DMS153 (cell line): ENCODE measurements at regions not wholly inside any gene's neighbourhood (a gene's known extent, or its start where the extent isn't known, plus 50 kb on each side); places are given as distances from the start of the nearest gene placed in this dataset.
"Not testable (repeated sequence)": the region's sequence is repeated elsewhere in the genome, so short reads cannot be mapped to it uniquely, and the experiment has no call there.

Experiments used
- DNase-seq: peaks from one replicate; lab custom pipeline; 2025; lab: John Stamatoyannopoulos, UW

DNA sequence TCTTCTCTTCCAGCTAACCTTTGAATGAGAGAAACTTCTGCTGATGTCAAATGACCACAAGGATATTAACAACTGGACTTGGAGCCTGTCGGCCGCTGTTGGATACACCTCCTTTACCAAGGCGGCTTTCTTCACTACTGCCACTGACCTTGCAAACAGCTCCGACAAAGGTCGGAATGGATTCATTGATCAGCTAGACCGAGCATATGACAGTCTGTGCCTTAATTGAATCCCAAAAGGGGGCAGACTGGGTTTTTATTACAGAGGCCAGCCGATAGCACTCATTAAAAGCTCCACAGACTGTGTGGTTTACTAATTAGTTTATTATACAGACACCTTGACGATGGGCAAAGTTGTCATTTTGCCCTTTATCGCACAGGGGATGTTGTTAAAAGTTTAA lies 394.5 kb downstream of the RERGL start:
- no peak for DNase-seq

DNA sequence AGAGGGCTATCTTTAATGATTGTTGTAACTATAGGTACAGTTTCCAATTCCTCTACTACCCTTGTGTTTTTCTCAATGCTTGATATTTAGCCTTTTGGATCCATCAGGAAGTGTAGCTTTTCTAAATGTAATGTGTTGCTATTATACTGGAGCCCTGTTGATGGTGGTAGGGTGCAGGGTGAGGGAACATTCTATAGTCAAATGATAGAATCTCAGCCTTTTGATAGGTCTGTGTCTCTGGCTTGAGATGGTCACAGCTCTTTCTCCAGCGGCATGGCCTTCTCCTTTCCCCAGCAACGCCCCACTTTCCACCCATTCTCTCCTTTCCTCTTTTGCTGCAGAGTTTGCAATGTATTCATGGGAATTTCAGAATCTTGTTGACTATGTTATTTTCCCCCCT lies 398.6 kb downstream of the RERGL start:
- DNase-seq: no peak

DNA sequence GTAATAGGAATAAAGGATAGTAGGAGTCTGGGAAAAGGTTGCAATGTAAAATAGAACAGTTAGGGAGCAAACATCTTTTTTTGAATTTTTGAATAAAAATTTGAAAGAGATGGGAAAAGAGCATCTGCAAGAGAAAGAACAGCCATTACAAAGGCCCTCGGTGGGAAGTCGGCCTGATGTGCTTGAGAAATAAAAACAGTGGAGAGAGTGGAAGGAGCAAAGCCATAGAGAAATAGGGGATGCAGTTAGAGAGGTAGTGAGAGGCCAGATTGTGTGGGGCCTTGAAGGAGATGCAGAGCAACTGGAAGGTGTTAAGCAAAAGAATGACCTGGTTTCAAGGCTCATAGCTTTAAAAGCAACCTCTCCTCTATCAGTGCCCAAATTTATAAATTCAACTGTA lies 409.8 kb downstream of the RERGL start:
- DNase-seq: no peak

DNA sequence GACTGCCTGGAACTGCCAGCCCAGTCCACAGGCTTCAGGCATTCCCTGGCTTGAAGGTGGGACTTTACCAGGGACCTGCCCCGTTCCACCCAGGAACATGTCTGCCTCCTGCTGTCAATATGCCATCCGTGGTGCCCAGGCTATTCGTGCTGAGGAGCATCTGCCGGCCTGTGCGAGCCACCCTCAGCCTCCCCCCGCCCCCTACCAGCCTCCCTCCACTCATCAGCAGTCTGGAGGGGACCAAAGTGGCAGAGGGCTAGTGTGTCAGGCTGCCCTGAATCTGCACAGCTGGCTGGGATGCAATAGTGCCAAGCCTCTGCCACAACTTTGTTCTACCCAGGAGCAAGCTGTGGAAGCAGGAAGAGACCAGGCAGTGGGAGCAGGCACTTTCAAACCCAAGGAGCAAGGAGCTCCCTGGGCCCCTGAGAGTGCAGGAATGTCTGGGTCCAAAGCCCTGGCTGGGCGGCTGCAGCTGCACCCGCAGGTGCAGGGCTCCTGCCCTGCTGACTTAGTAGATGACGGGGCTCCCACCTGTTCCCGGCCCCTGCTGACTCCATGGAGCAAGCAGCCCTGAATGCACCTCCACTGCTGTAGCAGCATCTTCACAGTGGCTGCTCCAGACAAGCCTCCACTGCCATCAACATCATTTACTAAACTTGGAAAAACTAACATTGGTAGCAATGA lies 423.2 kb downstream of the RERGL start:
- no peak for DNase-seq

DNA sequence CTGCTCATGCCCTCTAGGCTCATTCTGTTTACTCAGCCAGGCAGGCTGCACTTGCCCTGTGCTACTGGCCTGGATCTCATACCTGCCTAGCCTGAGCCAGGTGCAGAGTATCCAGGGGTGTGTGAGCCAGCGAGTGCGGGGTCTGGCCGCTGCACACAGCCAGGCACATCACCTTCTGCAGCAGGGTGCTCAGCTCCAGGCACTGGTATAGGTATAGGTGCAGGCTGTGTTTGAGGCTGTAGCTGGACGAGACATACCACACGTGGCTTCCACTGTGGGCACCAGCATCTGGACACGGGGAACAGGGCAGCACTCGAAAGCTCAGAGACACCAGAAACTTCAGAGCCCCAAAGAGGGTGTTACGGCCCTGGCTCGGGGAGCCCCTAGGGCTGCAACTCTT lies 424.2 kb downstream of the RERGL start:
- DNase-seq: no peak

DNA sequence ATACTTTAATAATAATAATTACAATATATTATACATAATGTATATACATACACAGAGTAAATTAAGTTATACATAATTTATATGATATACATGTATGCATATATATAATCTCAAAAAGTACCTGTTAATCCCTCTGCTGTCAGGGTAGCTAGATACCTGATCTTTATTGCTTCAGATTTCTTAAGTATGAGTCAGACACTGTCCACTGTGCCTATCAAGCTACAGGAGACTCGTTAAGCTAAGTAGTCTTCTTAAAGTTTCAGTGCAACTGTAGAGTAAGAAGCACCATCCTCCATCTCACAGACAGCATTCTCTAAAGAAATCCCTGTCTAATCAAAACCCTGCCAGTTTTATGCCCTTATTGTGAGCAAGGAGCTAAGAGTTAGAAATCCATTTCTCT lies 428.7 kb downstream of the RERGL start:
- no peak for DNase-seq

DNA sequence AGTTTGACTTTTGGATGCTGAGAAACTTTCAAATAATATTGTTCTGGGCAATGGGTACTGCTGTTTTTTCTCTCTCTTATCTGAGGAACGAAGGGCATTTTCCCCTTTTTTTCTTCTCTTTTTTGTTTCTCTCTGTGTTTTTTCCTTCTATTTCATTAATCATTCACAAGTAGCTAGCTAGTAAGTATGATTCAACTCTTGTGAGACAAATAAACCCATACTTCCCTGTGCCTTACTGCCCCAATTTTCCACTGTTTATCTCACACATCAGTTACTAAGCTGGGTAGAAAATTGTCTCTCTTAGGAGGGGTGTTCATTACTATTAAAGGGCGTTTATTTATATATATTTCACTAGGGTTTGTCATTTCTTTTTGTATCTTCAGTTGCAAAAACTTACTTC lies 437.6 kb downstream of the RERGL start:
- DNase-seq: no peak

DNA sequence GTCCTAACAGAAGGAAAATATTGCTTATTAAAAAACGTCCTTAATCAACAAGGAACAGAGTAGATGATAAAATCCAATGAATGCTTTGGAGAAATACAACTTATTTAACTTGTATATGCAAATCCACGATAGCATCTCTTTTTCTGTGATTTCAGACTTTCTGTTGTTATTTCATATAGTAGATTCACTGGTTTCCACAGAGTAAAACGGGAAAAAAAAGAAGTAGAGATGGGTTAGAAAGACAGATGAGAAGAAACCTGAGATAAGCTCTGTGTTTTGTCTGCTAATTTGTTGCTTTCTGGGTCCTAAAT lies 447.7 kb downstream of the RERGL start:
- DNase-seq: no peak

DNA sequence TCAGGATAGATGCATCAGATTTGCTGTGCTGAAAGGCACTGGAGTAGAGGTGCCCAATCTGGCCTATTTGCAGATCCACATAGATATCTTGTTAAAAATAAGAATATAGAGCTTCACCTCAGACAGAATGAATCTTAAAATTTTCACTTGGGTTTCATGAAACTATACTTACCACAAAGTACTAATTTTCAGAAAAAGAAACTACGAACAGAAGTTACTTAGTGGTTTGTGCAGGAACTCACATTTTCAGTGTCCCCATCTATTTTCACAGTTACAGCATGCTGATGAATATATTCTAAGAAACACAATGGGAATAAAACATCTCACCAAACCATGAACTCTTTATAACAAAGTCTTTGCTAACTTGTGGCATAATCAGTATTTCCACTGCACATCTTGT lies 449.4 kb downstream of the RERGL start:
- no peak for DNase-seq

DNA sequence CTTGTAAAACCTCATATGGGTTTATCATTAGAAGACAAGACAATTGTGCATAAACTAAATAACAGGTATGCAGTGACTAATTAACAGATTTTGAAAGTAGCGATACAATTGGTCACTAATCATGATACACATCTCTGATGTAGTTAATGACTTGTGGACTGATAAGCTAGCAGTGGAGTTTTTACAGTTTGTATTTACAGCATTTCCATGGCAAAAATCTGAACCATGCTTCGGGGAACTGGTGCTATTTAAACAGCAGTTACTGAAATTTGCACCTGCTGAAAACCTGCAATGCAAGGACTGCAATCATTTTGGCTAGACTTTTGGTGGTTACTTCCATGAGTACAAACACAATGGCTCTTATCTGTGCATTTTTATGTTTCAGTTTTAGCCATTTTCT lies 471.2 kb downstream of the RERGL start:
- DNase-seq: no peak

DNA sequence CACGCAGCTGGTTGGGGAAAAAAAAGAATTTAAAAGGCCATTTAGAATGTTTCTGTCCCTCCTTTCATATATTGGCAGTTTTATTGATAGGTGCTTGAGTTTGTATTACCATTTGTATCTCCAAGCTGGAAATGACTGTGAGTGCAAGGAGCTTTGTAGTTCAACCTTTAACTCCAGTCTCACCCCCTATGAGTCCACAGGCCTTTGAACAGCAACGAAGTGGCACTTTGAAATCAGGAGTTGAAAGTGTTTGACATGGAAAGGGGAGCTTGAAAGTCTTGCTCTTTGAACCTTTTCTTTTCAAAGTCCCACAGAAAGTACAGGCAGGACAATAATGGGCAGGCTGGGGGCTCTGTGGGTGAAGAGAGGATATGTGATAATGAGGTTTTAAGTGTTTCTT lies 480.3 kb downstream of the RERGL start:
- DNase-seq: no peak

DNA sequence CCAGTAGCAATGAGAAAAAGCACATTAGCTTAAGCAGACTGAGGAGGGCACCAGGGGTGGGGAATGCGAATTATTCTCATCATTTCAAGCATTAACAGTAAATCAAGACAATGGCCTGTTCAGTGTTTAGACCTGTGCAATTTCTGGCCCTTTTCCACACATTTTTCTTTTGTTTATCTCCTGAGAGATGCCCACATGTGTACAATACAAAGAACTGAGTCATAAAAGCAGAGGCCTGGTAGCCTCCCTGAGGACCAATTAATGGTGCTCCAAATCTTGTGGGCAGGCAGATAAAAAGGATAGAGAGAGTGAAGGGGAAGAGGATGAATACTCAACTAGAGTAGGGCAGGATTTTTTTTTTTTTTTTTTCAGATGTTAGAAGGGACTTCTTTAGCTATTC lies 480.8 kb downstream of the RERGL start:
- DNase-seq: no peak

DNA sequence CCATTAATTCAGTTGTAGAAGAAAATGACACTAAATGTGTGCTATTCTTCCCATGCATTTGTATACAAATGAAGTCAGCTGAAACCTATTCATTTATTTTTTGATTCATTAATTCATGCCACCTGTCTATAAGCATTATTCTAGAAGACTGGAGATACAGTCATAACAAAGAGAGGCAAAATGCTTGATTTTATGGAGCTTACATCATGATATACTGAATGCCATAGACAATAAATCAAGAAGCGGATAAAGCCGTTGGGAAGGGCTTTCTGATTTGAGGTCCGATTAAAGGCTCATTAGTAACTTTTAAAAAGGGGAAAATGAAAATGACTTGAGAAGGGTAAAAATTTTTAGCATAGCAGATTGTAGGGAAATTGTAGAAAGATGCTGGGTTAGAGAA lies 494.9 kb downstream of the RERGL start:
- no peak for DNase-seq

DNA sequence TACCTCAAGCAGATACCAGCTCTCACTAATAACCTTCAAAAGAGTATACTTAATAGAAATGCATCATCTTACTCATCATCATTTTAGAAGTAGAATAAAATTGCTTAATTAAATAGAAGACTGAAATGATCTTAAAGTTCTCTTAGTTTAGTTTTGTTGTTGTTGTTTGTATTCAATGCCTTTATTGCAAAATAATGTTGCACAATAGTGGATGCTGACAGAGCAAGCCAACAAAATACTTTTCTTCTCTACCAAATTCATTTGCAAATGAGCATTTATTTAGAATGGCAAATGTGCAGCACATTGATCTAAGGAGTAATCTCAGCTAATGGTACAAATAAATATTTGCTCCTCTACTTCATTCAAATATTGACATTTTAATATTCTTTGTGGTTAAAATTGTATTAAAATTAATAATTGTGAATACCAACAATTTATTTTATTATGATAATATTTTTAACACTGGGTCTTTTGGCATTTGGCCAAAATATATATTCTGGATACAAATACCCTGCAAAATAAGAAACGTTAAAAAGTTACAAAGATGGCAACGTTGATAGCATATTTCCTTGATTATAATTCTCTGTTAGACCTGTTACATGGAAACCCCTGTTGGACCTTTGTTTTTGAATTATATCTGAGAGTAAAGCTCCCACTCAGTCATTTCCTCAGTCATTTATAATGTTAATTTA lies 496.1 kb downstream of the RERGL start:
- DNase-seq: no peak

DNA sequence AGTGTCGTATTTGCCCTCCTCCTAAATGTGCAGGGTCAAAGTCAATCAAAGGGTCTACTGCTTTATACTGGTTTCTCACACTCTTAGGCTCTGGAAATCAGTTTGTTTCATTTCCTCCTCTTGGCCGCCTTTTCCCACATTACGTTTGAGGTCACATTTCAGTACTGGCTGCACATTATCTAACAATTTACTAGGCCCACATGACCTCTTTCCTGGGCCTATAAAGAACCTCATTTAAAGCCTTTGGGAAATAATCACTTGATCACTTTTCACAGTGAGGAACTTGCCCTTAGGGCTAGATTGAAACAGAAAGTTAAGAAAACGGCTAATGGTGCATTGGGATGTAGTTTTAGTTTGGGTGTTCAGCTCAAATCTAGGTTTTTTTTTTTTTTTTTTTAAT lies 497.5 kb downstream of the RERGL start:
- DNase-seq: no peak

DNA sequence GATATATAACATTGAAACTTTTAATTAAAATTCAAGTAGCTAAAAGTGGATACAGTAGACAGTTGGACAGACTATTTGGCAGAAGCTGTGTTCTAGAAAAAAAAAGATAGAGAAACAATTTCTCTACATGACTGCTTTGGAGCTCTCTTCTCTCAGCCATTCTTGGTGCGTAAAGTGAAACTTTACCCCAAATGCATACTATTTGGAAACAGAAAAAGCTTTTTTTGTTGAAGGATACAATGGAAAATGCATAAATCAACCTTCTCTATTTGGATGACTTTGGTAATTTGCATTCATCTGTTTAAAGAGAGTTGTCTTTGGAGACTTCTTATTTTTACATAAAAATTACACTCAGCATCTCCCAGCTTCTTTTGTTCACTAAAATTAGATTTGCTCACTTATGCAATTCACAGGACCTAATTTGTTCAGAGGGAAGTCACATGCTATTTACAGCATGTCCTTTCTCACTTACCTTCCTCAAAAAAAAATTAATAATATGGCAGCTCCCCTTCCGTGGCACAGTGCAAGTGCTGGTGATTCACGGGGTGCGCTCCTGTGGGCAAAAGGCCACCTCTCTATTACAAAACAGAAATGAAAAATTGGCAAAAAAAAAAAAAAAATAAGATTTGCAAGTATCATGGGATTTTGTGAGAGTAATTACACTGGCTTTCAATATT lies 498.9 kb downstream of the RERGL start:
- no peak for DNase-seq

DNA sequence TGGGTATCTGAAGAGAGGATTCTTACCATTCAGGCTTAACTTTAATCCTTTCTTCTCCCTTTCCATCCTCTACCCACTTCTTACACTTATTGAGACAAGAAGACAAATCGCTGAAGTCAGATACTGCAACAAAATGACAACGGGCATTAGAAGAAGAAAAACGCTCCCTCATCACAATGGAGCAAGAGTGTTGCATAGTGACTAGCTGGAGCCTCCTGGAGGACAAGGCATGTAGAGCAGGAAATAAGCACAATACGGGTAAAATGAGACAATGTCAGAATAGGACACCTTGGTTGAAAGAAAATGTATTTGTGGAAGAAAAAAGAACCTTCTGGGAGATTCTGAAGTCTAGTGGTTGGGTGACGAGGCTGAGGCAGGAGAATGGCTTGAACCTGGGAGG lies 501.0 kb downstream of the RERGL start:
- DNase-seq: no peak

DNA sequence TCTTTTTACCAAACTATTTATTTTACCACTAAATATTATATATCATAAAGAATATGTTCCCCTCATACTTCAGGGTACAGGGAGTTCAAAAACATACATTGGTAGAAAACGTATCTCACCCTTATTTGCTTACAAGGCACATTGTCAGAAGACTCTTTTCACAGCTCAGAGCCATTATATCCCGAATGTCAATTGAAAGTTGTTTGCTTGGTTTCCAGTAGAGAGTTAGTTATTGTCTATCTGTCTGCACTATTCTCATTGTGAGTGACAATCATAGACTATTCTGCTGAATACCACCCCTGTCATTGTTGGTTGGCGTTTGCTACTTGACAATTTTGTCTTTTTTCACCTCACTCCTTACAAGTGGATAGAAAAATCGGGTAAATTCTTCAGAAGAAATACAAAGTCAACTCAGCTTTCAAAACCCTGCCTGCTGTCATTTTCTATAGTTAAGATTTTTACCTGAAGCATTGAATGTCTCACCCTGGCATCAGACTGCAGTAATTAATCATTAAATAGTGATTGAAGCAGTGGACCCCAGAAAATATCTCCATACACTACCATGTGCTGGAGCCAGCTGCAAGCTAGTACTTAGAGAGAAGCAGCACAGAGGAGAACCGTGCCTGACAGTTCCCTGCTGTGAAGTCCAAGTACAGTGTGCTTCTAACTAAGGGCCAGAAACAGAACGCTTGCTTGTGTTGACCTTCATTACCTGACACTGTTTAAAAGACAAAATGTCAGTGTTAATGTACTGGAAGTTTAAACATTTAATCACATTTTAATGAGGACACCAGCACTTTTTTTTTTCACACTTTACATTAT lies 510.6 kb downstream of the RERGL start:
- no peak for DNase-seq

DNA sequence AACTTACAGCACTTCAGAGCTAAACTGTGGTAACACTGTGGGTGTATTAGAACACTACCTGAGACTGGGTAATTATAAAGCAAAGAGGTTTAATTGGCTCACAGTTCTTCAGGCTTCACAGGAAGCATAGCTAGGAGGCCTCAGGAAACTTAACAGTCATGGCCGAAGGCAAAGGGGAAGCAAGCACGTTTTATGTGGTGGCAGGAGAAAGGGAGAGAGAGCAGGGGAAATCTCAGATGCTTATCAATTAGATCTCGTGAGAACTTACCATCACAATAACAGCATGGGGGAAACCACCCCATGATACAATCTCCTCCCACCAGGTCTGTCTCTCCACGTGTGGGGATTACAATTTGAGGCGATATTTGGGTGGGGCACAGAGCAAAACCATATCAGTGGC lies 512.6 kb downstream of the RERGL start:
- no peak for DNase-seq

DNA sequence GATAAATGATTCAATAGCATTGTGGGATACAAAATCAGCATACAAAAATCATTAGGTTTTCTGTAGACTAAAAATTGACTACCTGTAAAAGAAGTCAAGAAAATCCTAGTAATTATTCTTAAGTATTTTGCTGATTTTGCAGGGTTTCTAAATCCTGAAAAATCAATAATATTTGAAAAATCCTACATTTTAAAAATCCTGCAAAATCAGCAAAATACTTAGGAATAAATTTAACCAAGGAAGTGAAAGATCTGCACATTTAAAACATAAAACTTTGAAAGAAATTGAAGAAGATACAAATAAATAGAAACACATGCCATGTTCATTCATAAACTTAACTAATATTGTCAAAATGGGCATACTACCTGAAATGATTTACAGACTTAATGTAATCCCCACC lies 517.7 kb downstream of the RERGL start:
- DNase-seq: no peak

DNA sequence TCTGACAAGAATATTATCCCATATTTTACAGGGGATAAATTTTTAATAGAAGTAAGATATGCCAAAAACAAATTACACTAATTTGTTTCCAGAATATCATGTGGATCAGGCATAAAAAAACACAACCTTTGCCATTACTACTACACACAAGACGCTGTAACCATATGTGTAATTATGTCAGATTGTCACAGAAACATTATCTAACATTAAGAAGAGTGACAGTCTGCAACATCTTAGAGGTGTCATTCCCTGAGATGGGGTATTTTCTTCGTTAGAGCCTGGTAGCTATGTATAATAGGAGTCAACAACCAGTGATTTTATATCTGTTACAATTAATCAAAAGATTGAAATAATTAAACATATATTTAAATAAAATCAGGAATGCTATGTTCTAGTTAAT lies 518.9 kb downstream of the RERGL start:
- DNase-seq: no peak

DNA sequence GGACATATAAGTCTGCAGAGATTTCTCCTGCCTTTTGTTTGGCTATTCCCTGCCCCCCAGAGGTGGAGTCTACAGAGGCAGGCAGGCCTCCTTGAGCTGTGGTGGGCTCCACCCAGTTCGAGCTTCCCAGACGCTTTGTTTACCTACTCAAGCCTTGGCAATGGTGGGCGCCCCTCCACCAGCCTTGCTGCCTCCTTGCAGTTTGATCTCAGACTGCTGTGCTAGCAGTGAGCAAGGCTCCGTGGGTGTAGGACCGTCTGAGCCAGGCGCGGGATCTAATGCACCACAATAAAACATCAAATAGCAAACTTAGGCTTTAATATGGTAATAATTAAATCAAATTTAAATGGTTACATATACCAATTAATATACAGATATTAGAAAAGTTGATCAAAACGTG lies 525.4 kb downstream of the RERGL start:
- not testable (repeated sequence) for DNase-seq

DNA sequence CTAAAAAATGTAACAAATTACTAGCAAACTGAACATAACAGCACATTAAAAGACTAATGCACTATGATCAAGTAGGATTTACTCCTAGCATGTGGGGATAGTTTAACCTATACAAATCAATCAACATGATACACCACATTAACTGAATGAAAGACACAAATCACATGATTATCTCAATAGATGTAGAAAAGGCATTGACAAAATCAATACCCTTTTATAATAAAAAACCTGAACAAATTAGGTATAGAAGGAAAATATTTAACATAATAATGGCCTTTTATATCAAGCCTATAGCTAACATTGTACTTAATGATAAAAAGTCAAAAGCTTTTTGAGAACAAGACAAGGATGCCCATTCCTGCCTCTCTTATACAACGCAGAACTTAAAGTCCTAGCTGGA lies 540.0 kb downstream of the RERGL start:
- no peak for DNase-seq
